RPMI7951 (cell line): ENCODE measurements at regions not wholly inside any gene's neighbourhood (a gene's known extent, or its start where the extent isn't known, plus 50 kb on each side); places are given as distances from the start of the nearest gene placed in this dataset.

Experiments
- DNase-seq: peaks from one replicate; pipeline ENCODE4 v3.0.0-alpha.2; 2012; ENCODE audit warnings: low read depth

- DNase-seq: no peak
These were observed 143.3 kb upstream of the ANKFN1 start for GRCh38 chr17:56009795-56010651.

GRCh38 chr17:56011406-56012131, 141.7 kb upstream of the ANKFN1 start:
- no peak for DNase-seq

GRCh38 chr17:56018211-56018610, 135.1 kb upstream of the ANKFN1 start:
- no peak for DNase-seq

GRCh38 chr17:56020369-56020768, 132.9 kb upstream of the ANKFN1 start:
- no peak for DNase-seq

GRCh38 chr17:56021681-56022190, 131.5 kb upstream of the ANKFN1 start:
- no peak for DNase-seq

- DNase-seq: no peak
These were observed 129.4 kb upstream of the ANKFN1 start for GRCh38 chr17:56023851-56024250.

- no peak for DNase-seq
These were observed 126.4 kb upstream of the ANKFN1 start for GRCh38 chr17:56026915-56027314.

GRCh38 chr17:56028837-56029236, 124.4 kb upstream of the ANKFN1 start:
- DNase-seq: no peak

GRCh38 chr17:56030009-56030624, 123.2 kb upstream of the ANKFN1 start:
- no peak for DNase-seq

- no peak for DNase-seq
These were observed 121.6 kb upstream of the ANKFN1 start for GRCh38 chr17:56031636-56032035.

GRCh38 chr17:56034197-56034635, 119.1 kb upstream of the ANKFN1 start:
- no peak for DNase-seq

- DNase-seq: no peak
These were observed 115.1 kb upstream of the ANKFN1 start for GRCh38 chr17:56038131-56038530.

- no peak for DNase-seq
These were observed 107.4 kb upstream of the ANKFN1 start for GRCh38 chr17:56045872-56046271.

GRCh38 chr17:56047331-56047730, 105.9 kb upstream of the ANKFN1 start:
- DNase-seq: no peak

- no peak for DNase-seq
These were observed 95.4 kb upstream of the ANKFN1 start for GRCh38 chr17:56057869-56058268.

- no peak for DNase-seq
These were observed 88.8 kb upstream of the ANKFN1 start for GRCh38 chr17:56064506-56064905.

- DNase-seq: no peak
These were observed 78.8 kb upstream of the ANKFN1 start for GRCh38 chr17:56074361-56074890.

- DNase-seq: no peak
These were observed 76.3 kb upstream of the ANKFN1 start for GRCh38 chr17:56076980-56077379.

- DNase-seq: no peak
These were observed 69.8 kb upstream of the ANKFN1 start for GRCh38 chr17:56083475-56083874.

GRCh38 chr17:56085576-56086267, 67.6 kb upstream of the ANKFN1 start:
- DNase-seq: no peak

GRCh38 chr17:56087199-56087598, 66.1 kb upstream of the ANKFN1 start:
- DNase-seq: no peak
